Stomach smooth muscle (tissue), 2 donors: ENCODE measurements at regions not wholly inside any gene's neighbourhood (a gene's known extent, or its start where the extent isn't known, plus 50 kb on each side); places are given as distances from the start of the nearest gene placed in this dataset.
"Not testable (repeated sequence)": the region's sequence is repeated elsewhere in the genome, so short reads cannot be mapped to it uniquely, and the experiment has no call there.

Experiments
- H3K27ac ChIP-seq: one replicate; pipeline ENCODE4 v1.7.0; 2013; ENCODE audit warnings: mild to moderate bottlenecking, low read length, inconsistent platforms
- H3K27me3 ChIP-seq, 2 donors: one replicate each; pipeline ENCODE4 v1.7.0; 2013; ENCODE audit warnings: low read length in 2 of 2; ENCODE audit not compliant: insufficient read depth in 2 of 2, control insufficient read depth in 1 of 2
- H3K36me3 ChIP-seq, 2 donors: one replicate each; pipeline ENCODE4 v1.7.0; 2013; ENCODE audit warnings: low read length in 2 of 2; ENCODE audit not compliant: control insufficient read depth in 2 of 2, insufficient read depth in 2 of 2
- H3K4me1 ChIP-seq: one replicate; pipeline ENCODE4 v1.7.0; 2013; ENCODE audit warnings: low read length; ENCODE audit not compliant: control insufficient read depth, insufficient read depth
- H3K4me3 ChIP-seq, 2 donors: one replicate each; pipeline ENCODE4 v1.7.0; 2013; ENCODE audit warnings: low read length in 2 of 2
- H3K9ac ChIP-seq, 2 donors: one replicate each; pipeline ENCODE4 v1.7.0; 2013; ENCODE audit warnings: low read length in 2 of 2, mild to moderate bottlenecking in 1 of 2
- H3K9me3 ChIP-seq, 2 donors: one replicate each; pipeline ENCODE4 v1.7.0; 2013; ENCODE audit warnings: low read length in 2 of 2; ENCODE audit not compliant: control insufficient read depth in 2 of 2
- donor health status: healthy.
- donor health status: Pancreatic carcinoma.

- Histone ChIP-seq H3K4me3 (no peak overlapping the region), H3K9ac (no peak overlapping the region), H3K9me3 (no peaks in the 10 kb centered on the region), H3K4me1 (no peaks in the 10 kb centered on the region), H3K36me3 (no peaks in the 10 kb centered on the region), H3K27me3 (no peaks in the 10 kb centered on the region), H3K27ac (no peak overlapping the region)
Observed at GRCh38 chr5:92553326-92553725, 1027.7 kb downstream of the NR2F1-AS1 start.

DNA sequence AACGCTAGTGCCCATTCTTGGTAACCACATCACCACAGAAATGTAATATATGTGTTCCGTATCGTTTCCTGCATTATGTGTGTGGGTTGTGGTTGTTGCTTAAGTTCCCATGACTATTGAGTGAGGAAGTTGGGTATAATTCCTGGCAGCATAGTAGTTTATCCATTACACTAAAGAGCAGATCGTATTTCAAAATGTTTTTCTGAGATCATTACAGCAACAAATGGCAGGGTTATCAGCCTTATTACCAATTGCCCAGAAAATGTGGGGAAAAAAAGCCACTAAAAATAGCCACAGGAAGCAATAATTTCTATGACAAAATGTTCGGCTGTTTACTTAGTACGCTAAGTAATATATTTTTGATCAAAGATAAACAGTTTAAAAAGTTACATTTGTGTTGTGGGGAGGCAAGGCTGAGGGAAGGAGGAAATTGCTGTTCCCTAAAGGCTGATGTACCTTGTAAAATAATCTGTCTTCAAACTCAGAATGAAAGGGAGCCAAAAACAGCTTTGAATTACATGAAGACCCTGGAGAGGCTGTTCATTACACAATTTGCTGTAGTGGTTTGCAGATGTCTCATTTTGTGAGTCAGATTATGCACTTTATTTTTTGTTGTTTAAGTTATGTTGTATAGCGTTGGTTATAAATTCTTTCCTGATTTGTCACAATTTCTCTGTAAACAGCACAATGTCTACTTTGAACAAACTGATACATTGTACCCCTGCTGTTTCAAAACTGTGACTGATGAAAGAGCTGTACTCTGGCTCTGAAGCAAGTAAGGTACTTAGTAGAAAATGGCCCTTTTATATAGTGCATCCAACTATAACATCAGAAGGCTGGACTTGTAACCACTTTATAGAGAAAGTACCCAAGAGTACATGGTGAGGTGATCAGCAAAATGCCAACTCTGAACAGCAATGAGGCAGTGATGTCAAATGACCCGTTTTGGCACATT lies 1028.5 kb downstream of the NR2F1-AS1 start:
- Histone ChIP-seq H3K4me3 (no peak overlapping the region), H3K4me1 (no peaks in the 10 kb centered on the region), H3K9ac (no peak overlapping the region), H3K9me3 (no peaks in the 10 kb centered on the region), H3K27ac (no peak overlapping the region), H3K27me3 (no peaks in the 10 kb centered on the region), H3K36me3 (no peaks in the 10 kb centered on the region)

- Histone ChIP-seq H3K4me3 (no peak overlapping the region), H3K9ac (no peak overlapping the region), H3K36me3 (no peaks in the 10 kb centered on the region), H3K27me3 (no peaks in the 10 kb centered on the region), H3K4me1 (no peaks in the 10 kb centered on the region), H3K27ac (no peak overlapping the region), H3K9me3 (no peaks in the 10 kb centered on the region)
Observed at GRCh38 chr5:92548346-92548745, 1032.7 kb downstream of the NR2F1-AS1 start.

DNA sequence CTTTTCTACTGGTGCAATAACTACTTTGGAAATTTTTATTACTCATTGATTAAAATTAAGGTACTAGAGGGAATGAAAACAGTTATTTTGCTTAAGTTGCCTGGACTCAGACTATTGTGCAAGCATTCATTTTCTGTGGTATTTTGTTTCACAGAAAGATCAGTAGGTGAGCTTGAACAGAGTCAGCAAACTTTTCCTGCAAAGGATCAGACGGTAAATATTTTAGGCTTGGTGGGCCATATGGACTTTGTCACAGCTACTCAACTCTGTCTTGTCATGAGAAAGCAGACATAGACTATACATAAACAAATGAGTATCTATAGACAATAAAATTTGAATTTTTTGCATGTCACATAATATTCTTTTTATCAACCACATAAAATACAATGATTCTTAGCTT lies 1036.4 kb downstream of the NR2F1-AS1 start:
- H3K4me3 ChIP-seq, result no peak overlapping the region
- H3K36me3 ChIP-seq, result no peaks in the 10 kb centered on the region
- H3K27ac ChIP-seq, result no peak overlapping the region
- no peak overlapping the region for H3K9ac ChIP-seq
- H3K4me1 ChIP-seq, result no peaks in the 10 kb centered on the region
- H3K27me3 ChIP-seq, result no peaks in the 10 kb centered on the region
- no peaks in the 10 kb centered on the region for H3K9me3 ChIP-seq

- Histone ChIP-seq H3K36me3 (no peaks in the 10 kb centered on the region), H3K27me3 (no peaks in the 10 kb centered on the region), H3K4me3 (peak overlapping the region in 1 of 2 donors; percentile 30), H3K9ac (no peak overlapping the region), H3K4me1 (no peaks in the 10 kb centered on the region), H3K27ac (no peak overlapping the region), H3K9me3 (no peaks in the 10 kb centered on the region)
Observed at GRCh38 chr5:92544036-92544435, 1037.0 kb downstream of the NR2F1-AS1 start.

GRCh38 chr5:92543201-92543600 lies 1037.8 kb downstream of the NR2F1-AS1 start:
- Histone ChIP-seq H3K27me3 (no peaks in the 10 kb centered on the region), H3K36me3 (no peaks in the 10 kb centered on the region), H3K4me1 (no peaks in the 10 kb centered on the region), H3K4me3 (no peak overlapping the region), H3K9ac (no peak overlapping the region), H3K27ac (no peak overlapping the region), H3K9me3 (no peaks in the 10 kb centered on the region)

DNA sequence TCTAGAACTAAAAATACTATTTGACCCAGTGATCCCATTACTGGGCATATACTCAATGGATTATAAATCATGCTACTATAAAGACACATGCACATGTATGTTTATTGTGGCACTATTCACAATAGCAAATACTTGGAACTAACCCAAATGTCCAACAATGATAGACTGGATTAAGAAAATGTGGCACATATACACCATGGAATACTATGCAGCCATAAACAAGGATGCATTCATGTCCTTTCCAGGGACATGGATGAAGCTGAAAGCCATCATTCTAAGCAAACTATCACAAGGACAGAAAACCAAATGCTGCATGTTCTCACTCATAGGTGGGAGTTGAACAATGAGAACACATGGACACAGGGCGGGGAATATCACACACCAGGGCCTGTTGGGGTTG lies 1039.0 kb downstream of the NR2F1-AS1 start:
- not testable (repeated sequence) for H3K27me3 ChIP-seq, H3K9me3 ChIP-seq, H3K36me3 ChIP-seq, H3K27ac ChIP-seq, H3K4me3 ChIP-seq, H3K9ac ChIP-seq, H3K4me1 ChIP-seq

- Histone ChIP-seq H3K36me3 (no peaks in the 10 kb centered on the region), H3K27me3 (no peaks in the 10 kb centered on the region), H3K4me1 (no peaks in the 10 kb centered on the region), H3K27ac (no peak overlapping the region), H3K9me3 (no peaks in the 10 kb centered on the region), H3K9ac (no peak overlapping the region), H3K4me3 (no peak overlapping the region)
Observed at GRCh38 chr5:92527311-92528078, 1053.5 kb downstream of the NR2F1-AS1 start.

- Histone ChIP-seq H3K4me1 (no peaks in the 10 kb centered on the region), H3K9me3 (no peaks in the 10 kb centered on the region), H3K36me3 (no peaks in the 10 kb centered on the region), H3K9ac (no peak overlapping the region), H3K27me3 (no peaks in the 10 kb centered on the region), H3K4me3 (no peak overlapping the region), H3K27ac (no peak overlapping the region)
Observed at GRCh38 chr5:92525131-92525530, 1055.9 kb downstream of the NR2F1-AS1 start.

DNA sequence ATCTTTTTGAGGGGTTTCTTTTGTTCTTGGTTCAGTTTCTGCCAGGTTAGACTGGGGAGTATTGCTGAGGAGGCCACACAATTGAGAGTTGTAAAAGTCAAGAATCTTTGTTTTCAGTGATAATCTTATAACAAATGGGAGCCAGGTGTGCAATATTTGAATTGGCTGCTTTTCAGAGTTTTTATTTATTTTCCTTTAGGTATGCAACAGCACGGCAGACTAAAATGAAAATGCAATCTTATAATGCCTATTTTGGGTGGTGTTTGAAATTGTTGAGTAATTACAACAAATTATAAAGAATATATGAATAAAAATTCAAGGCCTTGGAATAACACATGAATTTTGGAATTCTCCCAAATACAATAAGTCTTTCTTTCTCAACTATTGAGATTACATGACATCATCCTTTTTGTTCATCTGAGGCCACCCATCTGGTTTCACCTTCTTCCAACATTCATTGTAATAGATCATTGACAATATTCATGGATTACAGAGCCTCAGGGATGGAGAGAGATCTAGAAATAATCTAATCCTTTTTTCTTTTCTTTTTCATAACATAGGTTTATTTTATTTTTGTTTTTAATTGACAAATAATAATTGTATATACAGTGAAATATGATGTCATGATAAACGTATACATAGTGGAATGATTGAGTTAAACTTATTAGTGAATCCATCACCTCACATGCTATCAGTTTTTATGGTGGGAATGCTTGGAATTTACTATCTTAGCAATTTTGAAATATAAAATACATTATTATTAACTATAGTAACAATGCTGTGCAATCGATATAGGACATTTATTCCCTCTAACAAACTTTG lies 1061.0 kb downstream of the NR2F1-AS1 start:
- no peak overlapping the region for H3K27ac ChIP-seq
- no peak overlapping the region for H3K9ac ChIP-seq
- H3K36me3 ChIP-seq, result no peaks in the 10 kb centered on the region
- H3K4me3 ChIP-seq, result no peak overlapping the region
- no peaks in the 10 kb centered on the region for H3K4me1 ChIP-seq
- H3K9me3 ChIP-seq, result no peaks in the 10 kb centered on the region
- no peaks in the 10 kb centered on the region for H3K27me3 ChIP-seq
